ENCODE measurements at regions not wholly inside any gene's neighbourhood (a gene's known extent, or its start where the extent isn't known, plus 50 kb on each side); places are given as distances from the start of the nearest gene placed in this dataset.

GRCh38 chr1:30325085-30325935, 398.1 kb downstream of the MATN1 start:
- DNase-seq = no peak

- no peak for DNase-seq
Measured at GRCh38 chr1:30324251-30325084, 398.9 kb downstream of the MATN1 start.

GRCh38 chr1:30323841-30324240, 399.5 kb downstream of the MATN1 start:
- no peak for DNase-seq

DNA sequence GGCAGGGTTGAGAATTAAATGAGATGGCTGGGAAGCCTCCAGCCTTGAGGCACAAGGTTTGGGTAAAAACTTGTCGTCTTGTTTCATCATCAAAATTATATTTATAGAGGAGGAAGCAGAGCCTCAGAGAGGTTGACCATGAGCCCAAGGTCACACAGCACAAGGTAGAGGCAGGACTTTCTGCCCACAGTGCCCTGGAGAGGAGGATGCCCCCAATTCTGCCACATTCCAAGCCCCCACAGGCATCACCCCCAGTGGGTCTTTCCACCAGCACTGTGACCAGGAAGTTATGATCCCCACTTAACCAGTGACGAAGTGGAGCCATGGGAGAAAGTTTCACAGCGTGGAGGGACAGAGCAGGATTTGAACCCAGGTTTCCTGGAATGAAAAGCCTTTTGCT, 400.0 kb downstream of the MATN1 start:
- DNase-seq = no peak

- DNase-seq = no peak
Measured at GRCh38 chr1:30322859-30323257, 400.5 kb downstream of the MATN1 start.

GRCh38 chr1:30321996-30322858, 401.2 kb downstream of the MATN1 start:
- no peak for DNase-seq

DNA sequence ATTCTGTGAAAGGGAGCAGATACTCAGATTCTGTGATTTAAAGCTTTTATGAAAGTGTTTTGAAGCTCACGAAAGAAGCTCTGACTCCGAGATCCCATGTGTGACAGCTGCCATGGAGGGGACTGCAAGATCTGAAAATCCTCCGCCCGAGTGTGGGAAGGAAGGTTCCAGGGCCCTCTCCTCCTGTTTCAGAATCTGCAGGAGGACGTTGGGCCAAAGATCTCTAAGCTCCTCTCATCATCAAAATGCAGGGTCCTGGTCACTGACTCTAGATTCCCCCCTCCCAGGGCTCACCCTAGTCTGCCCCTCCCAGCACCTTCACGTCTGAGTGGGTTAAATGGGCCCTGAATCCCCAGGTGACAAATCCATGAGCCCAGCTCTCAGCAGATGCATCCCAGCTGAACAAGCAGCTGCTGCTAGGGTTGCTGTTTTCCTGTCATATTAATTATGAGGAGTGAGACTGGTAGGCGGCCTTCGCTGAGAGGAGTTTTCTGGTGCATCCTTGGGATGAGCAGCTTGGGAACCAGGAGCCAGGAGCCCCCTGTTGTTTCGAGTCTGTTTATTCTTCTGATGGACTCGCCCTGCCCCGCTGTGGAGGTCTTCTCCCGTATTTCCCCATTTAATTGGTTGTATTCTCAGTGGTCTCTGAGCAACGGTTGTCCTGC, 402.0 kb downstream of the MATN1 start:
- no peak for DNase-seq

- no peak for DNase-seq
Measured at GRCh38 chr1:30320581-30320890, 402.8 kb downstream of the MATN1 start.

GRCh38 chr1:30319765-30320580, 403.4 kb downstream of the MATN1 start:
- DNase-seq = no peak

DNA sequence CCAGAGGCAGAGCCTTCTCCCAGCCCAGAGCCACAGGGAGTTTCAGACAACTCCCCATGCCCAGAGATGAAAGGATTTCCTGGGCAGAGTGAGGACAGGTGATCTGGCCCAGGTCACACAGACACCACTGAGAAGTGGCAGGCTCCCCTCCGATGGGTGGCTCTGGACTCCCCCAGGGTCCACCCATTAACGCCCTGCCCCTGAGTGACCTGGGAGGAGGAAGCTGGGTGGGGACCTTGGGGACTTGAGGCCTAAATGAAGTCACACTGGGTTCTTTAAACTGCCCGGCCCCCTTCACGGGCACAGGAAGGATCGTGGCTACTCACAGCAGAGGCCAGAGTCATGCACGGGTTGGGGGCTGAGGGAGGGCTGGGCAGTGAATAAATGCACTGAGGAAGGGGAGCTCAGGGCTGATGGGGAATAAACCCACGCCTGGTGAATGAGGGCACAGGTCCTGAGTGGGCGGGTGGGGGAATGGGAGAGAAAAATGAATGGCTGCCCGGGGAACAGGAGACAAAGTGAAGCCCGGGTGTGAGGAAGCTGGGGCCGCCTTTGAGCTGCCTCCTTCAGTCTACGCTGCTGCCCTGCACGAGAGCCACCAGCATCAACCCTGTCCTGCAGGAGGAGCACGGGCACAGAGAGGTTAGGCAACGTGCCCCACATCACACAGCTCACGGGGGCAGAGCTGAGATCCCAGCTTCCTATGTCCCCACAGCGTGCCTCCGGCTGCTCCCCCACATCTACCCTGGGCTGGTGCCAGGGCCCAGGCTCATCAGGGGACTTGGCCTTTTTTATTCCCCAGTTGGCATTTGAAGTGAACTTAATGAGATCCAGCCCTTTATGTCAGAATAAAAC, 404.3 kb downstream of the MATN1 start:
- no peak for DNase-seq

DNA sequence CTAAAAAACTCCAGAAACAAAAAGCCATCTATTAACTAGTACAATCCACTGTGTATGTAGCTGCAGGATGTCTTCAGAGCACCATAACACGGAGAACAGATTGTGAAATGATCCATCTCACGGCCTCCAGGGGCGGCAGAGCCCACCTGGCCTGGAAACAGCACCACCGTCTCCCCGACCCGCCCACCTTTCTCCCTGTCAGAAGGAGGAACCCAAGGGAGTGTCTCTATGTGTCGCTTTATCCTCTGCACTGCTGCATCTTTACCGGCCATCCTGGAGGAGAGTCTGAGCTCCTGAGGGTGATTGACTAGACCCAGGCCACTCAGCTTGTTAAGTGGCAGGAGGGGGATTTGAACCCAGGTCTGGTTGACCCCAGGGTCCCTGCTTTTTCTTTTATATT, 405.0 kb downstream of the MATN1 start:
- no peak for DNase-seq

GRCh38 chr1:30317921-30318320, 405.5 kb downstream of the MATN1 start:
- DNase-seq = no peak

DNA sequence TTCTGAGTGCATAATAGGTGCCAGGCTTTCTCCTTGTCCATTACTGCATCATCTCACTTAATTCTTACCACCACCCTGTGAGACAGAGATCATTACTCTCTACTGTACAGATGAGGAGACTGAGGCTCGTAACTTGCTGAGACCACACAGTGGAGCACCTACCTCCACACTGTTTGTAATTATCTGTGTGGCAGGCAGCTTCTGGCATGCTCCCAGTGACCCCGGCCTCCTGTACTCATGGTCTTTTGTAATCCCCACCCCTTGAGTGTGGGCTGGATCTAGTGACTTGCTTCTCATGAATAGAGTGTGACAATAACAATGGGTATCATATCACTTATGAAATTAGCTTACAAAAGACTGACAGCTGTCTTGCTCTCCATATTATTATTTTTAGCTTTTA, 407.3 kb downstream of the MATN1 start:
- no peak for DNase-seq

DNA sequence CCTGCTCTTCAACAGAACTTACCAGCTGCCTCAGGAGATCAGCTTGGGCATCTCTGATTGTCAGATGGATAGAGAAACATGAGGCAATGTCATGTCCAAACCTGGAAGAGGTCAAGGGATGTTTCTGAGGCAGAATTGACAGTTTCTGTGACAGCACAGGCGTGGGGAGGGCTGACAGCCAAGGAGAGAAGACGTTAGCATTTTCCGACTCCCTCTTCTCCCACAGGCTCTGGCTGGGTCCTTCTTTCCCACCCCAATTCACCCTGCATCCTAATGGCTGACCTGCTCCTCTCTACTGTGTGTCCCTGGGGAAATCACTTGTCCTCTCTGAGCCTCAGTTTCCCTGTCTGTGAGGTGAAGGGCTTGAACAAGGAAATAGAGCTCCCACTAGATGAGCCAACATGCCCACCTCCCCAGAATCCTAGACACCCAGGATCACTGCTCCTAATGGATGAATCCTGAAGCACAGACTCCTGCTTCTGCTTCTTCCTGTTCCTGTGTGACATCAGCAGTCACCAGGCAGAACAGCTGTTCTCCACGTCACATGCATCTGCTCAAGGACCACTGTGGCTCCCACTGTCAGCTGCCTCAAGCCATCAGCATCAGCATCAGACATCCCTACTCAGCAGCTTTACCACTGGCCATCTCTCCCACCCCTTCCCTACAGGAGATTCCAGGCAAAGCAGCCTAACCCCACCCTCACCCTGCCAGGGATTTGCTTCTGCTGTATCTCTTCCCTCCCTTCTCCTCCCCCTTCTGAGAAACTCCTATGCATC, 408.0 kb downstream of the MATN1 start:
- no peak for DNase-seq

- no peak for DNase-seq
Measured at GRCh38 chr1:30314591-30314990, 408.8 kb downstream of the MATN1 start.

- DNase-seq = no peak
Measured at GRCh38 chr1:30313584-30313983, 409.8 kb downstream of the MATN1 start.

- DNase-seq = no peak
Measured at GRCh38 chr1:30313176-30313575, 410.2 kb downstream of the MATN1 start.

DNA sequence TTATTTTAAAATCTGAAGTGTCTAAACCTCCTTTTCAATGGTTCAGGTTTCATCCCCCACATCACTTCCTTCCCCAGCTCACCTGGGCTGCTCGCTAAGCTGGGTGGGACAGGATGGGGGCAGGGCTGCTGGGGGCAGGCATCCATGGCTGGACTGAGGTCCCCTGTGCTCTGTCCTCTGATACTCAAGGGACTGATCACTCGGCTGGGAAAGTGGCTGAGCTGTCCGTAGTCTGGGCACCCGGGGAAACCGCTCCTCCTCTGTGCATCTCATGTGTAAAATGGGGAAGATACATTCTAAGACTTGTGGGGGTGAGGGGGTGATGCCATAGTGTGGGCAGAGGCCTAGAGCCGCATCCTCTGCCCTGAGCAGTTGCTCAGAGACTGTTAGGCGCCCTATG, 411.2 kb downstream of the MATN1 start:
- DNase-seq = no peak

DNA sequence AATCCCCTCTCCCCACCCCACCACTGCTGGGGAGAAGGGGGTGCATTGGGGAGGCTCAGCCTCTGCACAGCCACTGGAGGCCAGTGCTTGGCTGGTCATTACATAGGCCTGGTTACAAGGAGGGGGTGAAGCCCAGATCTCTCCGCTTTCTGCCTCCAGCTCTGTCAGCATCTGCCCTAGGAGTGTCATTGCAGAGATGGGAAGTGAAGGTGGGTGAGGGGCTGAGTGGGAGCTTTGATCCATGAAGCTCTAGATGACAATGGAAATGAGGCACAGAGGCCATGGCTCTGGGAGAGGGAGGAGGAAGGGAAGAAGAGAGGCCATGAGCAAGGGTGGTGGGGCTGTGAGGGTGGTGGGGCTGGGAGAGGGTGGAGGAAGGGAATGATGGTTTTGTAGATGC, 411.6 kb downstream of the MATN1 start:
- no peak for DNase-seq
